HG03442 (cell line): ENCODE measurements at regions not wholly inside any gene's neighbourhood (a gene's known extent, or its start where the extent isn't known, plus 50 kb on each side); places are given as distances from the start of the nearest gene placed in this dataset.

ENCODE experiments used
- ATAC-seq: cut with Tn5 transposase; IDR thresholded peaks from one replicate; pipeline ENCODE4 v1.9.1; 2021; ENCODE audit warnings: mild to moderate bottlenecking, moderate library complexity; ENCODE audit not compliant: unreplicated experiment

DNA sequence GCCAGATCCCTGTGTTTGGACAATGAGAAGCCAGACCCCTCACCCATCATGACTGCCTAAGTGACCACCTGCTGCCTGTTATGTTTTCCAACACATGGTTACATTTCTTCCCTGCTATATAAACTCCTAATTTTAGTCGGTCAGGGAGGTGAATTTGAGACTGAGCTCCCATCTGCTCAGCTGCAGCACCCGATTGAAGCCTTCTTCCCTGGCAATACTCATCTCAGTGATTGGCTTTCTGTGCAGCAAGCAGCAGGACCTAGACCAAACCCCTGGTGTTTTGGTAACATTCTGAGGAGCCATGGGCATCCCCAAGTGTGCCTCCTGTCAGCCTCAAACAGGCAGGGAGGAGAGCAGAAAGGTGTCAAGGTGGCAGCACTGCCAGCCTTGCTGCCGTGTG, 141.2 kb downstream of the CD8B2 start:
- no peak for ATAC-seq

DNA sequence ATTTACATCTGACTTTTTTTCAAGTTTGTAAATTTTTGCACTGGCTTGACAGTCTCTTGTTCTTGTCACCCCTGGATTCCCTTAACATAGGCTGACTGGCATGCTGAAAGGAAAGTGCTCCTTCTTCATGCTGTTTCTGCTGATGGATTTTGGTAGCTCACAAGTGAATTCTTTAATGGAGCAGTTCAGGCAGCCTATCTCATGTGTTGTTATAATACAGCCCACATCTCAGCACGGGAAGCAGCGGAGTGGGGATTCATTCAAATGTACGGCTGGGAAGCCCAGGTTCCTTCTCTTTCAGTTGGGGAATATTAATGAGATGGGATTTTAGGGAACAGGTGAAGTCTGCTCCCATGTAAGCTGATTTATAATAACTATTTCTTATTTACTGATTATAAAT, 142.8 kb downstream of the CD8B2 start:
- ATAC-seq = no peak

DNA sequence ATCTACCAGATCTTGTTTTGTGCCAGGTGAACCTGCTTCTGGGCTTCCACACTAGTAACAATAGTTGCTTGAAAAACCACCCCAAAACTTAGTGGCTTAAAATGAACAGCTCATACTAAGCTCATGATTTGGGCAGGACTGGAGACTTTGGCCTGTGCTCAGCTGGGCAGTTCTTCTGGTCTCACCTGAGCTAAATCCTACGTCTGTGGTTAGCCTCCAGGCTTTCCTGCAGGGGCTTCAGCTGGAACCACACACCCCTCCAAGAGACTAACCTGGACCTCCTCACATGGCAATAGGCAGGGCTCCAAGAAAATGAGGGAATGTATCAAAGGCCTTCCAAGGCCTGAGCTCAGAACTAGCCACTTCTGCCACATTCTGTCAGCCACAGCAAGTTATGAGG, 144.1 kb downstream of the CD8B2 start:
- no peak for ATAC-seq

DNA sequence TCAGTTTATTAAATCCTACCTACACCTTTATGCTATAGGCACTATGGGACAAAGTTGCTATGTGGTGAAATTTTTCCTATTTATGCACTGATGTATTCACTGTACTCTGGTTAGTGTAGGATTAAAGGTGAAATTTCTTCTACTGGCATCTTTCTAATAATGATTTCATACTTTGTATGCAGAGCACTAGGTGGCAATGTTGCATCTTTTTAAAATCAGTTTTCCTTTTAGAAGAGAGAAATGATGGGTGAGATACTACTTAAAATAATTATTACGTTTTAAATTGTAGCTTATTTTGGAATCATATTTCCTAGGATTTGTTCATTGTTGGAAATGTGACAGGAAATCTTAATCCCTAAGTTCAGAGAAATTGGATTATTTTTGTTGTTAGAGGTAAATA, 150.9 kb downstream of the CD8B2 start:
- ATAC-seq = no peak

DNA sequence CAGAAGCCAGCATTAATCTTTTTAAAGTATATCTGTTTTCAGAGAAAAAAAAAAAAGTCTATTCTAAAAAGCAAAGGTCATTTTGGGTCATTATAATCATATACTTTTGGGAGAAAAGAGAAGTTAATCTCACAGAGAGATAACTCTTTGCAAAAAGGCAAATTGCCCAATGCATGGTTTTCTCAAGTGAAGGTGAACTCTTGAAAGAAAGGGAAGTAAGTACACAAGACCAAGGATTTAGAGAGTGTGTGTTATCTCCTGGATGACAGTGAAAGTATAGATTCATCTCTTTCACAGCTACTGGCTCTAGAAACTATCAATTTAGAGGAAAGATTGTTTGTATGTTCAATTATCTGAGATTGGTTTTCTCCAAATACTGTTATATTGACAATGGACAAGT, 151.4 kb downstream of the CD8B2 start:
- ATAC-seq = no peak

DNA sequence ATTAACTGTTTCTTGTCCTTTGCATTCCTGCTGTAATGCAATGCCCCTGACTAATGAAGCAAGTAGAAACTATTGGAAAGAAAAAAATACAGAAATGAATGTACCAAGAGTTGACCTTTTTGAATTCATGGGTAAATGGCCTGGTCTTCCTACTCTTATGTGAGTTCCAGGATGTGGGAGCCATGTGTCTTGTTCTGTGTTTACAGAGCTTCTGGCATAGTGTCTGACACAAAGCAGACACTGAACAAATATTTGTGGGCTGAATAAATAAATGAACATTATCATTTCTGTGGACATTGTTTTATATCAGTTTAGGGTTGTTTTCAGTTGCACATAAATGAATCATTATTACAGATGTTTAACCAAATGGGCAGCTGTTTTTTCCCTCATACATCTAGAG, 155.5 kb downstream of the CD8B2 start:
- ATAC-seq = no peak

DNA sequence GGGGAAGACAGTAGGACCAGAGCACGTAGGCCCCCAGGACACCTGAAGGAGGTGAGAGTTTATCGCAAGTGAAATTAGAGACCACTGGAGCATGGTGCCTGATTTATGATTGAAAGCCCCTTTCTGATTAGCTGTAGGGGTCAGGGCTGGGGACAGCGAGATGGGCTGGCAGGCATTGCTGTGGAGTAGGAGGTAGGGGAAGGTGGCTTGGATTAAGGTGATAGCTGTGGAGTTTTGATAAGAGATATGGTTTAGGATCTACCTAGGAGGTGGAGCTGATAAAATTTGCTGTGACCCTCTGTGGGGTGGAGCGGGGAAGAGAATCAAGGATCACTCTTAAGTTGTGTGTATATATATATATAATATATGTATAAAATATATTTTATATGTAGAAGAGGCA, 157.5 kb downstream of the CD8B2 start:
- ATAC-seq = no peak

DNA sequence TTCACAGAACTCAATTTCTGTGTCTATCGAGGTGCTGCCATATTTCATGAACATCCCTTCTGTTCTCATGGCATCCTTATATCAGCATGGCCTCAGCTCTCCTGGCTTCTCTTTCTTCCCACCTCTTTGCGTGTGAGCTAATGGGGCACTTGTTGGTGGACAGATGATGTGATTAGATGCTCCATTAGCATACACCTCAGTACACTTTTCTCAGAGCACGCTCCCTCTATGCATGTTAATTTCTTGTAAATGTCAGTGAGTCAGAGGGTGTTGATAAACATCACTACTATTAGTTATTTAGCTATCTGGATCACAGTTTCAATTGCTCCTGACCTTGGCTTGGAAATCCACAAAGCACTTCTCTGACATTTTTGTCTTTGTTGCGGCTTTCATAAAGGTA, 159.4 kb downstream of the CD8B2 start:
- no peak for ATAC-seq

DNA sequence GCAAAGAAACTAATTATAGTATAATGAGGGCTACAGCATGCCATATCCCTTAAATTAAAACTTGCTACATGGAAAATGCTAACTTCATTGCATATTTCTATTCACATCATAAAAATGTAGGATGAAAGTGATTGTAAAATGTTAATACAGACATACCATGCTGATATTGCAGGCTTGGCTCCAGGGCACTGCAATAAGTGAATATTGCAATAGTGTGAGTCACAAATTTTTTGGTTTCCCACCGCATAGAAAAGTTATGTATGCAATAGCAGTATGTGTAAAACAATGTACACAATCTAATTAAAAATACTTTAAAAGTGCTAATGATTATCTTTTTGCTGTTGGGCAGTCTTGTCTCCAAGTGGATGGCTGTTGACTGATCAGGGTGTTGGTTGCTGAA, 162.1 kb downstream of the CD8B2 start:
- no peak for ATAC-seq

DNA sequence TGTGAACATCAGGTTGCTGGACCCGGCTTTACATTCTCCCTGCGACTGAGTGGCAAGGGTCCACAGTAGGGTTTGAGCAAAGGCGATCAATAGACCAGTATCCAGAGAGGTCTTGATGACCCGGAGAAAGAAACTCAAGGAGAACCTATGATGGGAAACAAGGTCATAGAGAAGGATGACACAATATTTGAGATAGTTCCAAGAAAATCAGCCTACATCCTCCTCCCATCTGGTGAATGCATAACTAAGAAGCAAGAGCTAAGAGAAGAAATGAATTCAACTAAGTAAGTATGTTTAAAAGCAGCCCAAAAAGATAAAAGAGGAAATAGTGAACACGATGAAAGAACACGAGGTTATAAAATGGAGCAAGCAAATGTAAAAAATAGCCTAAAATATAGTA, 166.3 kb downstream of the CD8B2 start:
- ATAC-seq = no peak

DNA sequence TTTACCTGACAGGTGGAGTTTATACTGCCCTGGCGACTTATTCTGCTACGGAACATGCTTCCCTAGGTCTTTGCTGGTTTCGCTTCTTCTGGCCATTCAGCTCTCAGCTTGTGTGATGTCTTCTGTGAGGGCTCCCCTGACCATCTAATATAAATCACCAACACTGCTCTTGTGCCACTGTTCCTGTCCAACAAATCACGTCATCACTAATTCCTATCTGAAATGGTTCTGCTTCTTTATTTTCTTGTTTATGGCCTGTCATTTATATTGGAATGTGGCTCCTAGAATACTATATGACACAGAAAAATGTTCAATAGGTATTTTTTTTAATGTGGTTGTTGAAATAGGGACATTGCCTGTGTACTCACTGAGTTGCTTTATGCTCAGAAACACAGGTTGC, 171.5 kb downstream of the CD8B2 start:
- no peak for ATAC-seq

DNA sequence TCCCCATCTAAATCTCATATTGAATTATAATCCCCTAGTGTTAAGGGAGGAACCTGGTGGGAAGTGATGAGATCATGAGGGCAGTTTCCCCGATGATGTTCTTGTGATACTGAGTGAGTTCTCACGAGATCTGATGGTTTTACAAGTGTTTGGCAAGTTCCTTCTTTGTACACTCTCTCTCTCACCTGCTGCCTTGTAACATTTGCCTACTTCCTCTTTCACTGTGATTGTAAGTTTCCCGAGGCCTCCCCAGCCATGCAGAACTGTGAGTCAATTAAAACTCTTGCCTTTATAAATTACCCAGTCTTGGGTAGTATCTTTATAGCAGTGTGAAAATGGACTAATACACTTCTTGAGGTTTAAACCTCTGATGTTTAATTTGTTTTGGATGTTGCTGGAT, 177.5 kb downstream of the CD8B2 start:
- peak; percentile 90 for ATAC-seq

DNA sequence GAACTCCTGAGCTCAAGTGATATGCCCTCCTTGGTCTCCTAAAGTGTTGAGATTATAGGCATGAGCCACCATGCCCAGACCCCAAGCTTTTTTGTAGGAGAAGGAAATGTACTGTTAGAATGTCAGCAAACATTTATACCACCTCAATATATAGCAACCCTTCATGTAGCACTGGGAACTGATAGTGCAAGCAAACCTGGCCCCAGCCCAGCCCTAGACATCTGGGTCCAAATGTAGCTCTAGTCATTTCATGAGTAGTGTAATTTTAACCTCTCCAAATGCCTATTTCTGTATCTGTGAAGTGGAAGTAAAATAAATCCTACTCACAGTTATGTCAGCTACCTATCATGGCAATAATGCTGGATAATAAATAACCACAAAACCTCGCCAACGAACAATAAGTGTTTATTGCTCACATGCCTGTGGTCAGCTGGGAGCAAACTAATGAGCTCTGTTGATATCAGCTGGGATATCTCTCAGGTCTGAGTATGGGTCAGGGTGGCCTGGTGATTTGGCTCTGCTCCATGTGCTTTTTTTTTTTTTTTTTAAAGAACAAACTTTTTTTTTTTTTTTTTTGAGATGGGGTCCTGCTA, 180.4 kb downstream of the CD8B2 start:
- ATAC-seq = no peak

DNA sequence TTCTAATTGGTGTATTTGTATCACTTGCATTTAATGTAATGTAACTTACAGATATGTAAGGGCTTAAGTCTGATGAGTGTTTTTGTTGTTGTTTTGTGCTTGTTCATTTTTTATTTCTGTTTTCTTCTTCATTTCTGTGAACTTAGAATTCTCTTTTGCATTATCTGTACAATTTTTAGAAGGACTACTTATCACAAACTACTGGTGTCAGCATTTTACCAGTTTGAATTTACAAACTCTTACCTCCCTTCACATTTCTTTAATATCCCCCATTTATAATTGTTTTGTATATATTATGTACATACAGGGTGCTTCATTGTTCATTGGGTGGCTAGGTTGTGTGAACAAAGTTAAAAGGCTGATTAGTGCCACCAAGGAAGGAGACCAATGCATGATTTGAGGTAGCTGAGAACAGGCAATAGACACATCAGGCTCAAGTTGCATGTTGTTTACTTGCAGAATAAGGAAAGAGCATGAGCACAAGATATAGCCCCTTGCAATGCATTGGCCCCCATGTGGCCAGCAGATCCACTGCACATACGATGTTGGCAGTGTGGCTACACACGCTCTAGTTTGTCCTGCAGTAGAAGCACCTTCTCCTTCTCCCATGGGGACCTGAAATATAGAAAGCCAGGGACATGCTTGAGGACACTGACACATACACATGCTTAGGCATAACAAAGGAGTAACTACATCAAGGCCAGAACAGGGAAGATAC, 198.2 kb downstream of the CD8B2 start:
- ATAC-seq = no peak

DNA sequence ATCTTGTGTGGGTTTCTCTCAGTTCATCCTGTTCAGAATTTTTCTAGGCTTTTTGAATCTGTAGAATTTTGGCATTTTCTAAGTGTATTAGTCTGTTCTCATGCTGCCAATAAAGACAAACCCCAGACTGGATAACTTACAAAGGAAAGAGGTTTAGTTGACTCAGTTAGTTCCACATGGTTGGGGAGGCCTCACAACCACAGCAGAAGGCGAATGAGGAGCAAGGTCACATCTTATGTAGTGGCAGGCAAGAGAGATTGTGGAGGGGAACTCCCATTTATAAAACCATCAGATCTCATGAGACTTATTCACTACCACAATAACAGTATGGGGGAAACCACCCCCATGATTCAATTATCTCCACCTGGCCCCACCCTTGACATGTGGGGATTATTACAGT, 199.2 kb downstream of the ST6GAL2 start:
- no peak for ATAC-seq

DNA sequence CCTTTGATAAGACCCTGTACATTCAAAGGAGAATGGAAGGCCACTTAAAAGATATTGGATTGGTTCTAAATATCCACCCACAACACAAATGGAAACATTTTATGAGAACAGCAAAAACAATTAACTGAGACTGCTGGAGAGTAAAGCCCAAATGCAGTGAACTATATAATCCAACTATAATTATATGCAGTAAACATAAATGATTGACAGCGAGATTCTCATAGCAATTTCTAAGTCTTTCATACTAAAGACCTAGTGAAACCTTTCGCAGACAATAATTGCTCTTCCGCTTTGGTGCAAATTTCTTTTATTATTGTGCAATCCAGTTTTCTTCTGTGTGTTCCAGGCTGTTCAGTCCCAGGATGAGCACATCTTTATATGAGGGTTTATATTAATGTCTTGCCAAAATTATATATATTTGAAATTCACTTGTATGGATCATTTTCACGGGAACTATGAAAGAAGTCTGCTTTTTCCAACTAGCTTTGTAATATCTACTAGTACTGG, 190.9 kb downstream of the ST6GAL2 start:
- ATAC-seq = no peak

DNA sequence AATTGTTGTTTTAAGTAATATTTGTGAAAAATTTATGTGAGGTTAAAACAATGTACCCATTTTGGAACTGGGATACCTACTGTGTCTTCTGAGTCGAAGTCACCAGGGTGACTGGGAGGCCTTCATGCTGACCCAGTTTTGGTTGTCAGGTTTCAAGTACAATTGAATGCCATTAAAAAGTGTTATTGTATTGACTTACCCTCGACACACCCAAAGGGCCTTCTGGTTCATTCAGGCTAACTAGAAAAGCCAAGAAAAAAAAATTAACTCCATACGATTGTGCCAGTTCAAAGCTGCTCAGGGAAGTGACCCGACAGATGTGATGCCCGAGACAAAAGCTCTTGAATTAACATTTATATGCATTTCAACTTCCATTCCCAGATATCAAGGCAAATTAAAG, 190.0 kb downstream of the ST6GAL2 start:
- ATAC-seq = no peak

DNA sequence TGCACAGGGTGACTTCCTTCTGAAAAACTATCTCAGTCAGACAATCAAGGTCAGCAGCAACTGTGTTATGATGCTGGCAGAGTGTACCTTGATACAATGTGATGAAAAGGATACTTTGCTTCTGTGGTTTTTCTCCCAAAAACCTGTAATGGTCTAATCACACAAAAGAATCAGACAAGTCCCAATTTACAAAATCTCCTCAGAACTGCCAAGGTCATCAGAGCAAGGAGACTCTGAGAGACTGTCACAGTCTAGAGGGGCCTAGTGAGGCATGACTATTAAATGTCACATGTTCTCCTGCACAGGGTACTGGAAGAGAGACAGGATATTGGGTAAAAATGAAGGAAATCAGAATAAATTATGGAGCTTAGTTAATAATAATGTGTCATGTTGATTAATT, 185.4 kb downstream of the ST6GAL2 start:
- no peak for ATAC-seq

DNA sequence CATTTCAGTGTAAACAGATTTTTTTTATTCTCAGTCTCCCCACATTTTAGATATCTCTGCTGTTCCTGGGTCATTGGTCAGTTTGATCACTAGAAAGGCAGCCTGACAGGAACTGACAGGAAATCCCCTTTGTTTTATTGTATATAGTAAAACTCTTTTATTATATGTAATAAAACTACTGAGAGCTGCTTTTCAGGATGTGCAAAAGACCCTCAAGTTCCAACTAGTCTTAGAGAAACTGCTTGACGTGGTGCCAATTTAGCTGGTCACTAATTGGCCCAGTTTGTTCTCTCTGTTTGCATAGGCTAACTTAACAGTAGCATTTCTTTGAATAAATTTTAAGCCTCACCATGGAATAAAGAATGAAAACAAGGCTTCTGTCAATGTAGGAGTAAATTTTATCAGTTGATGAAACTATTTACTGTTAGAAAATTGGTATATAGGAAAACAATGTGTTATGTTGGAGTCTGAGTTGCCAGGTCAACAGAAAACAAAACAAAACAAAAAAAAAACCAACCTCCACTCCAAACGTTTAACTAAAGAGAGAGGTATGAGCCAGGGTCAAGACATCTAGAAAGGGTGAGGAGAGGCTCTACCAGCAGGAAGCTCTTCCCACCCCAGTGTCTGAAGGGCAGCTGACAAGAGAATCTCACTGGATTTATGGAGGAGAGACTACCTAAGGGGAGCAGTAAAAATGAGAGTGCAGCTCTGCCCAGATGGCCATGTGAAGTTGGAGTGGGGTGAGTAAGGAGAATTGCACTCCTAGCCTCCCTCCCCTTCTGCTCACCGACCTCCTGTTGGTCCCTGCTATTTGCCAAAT, 184.6 kb downstream of the ST6GAL2 start:
- ATAC-seq = no peak

DNA sequence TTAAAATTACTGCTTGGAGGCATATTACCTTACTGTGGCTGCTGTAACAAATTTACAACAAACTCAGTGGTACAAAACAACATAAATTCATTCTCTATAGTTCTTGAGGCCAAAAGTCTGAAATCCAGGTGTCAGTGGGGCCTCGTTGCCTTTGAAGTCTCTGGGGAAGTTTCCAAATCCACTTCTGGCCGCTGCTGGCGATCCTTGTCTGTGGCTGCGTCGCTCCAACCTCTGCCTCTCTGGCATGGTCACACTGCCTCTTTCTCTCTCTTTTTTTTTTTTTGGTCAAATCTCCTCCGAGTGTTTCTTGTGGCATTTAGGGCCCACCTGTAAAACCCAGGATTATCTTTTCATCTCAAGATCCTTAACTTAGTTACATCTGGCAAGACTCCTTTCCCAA, 182.8 kb downstream of the ST6GAL2 start:
- no peak for ATAC-seq

DNA sequence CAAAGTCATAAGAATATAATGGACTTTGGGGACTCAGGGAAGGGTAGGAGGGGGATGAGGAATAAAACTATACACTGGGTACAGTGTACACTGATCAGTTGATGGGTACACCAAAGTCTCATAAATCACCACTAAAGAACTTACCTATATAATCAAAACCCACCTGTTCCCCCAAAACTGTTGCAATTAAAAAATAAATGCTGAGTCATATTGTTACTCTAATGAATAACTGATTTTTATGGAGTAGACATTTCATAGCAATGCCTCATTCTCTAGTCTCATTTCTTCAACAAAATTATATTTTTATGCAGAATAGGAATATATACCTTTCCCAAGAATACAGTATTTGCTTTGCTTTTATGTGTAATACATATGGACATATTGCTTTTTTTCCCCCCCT, 181.2 kb downstream of the ST6GAL2 start:
- no peak for ATAC-seq

DNA sequence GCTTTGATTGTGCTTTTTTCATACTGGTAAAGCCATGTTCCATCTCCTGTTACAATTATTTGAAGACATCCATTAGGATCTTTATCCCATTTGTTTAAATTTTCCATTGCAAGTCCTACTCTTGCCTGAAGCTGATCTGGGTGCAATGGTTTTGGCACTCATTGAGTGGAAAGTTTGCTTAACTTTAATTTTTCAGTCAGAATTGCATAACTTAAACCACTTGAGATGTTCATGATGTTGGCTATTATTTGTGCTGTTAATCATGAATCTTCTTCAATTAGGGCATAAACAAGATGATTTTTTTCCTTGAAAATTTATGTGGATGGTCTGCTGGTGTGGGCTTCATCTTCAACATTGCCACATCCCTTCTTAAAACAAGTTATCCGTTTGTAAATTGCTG, 180.1 kb downstream of the ST6GAL2 start:
- ATAC-seq = no peak
